GM18519 (cell line): ENCODE measurements at regions not wholly inside any gene's neighbourhood (a gene's known extent, or its start where the extent isn't known, plus 50 kb on each side); places are given as distances from the start of the nearest gene placed in this dataset.
"Not testable (repeated sequence)": the region's sequence is repeated elsewhere in the genome, so short reads cannot be mapped to it uniquely, and the experiment has no call there.

Experiments
- ATAC-seq: cut with Tn5 transposase; IDR thresholded peaks from one replicate; pipeline ENCODE4 v1.9.1; 2021; ENCODE audit warnings: mild to moderate bottlenecking, moderate library complexity; ENCODE audit not compliant: unreplicated experiment, low FRiP score

- ATAC-seq = no peak
These were observed 140.8 kb upstream of the RASA1 start for GRCh38 chr5:87126869-87127268.

- ATAC-seq = no peak
These were observed 140.3 kb upstream of the RASA1 start for GRCh38 chr5:87127426-87127825.

- no peak for ATAC-seq
These were observed 139.6 kb upstream of the RASA1 start for GRCh38 chr5:87127956-87128687.

- ATAC-seq = no peak
These were observed 138.6 kb upstream of the RASA1 start for GRCh38 chr5:87129046-87129445.

- ATAC-seq = no peak
These were observed 135.0 kb upstream of the RASA1 start for GRCh38 chr5:87132696-87133095.

GRCh38 chr5:87134513-87134912, 133.2 kb upstream of the RASA1 start:
- not testable (repeated sequence) for ATAC-seq

- no peak for ATAC-seq
These were observed 131.6 kb upstream of the RASA1 start for GRCh38 chr5:87136096-87136495.

- peak; percentile 39 for ATAC-seq
These were observed 130.9 kb upstream of the RASA1 start for GRCh38 chr5:87136733-87137132.

GRCh38 chr5:87137283-87137682, 130.4 kb upstream of the RASA1 start:
- ATAC-seq = no peak

GRCh38 chr5:87138091-87138805, 129.4 kb upstream of the RASA1 start:
- no peak for ATAC-seq

- ATAC-seq = no peak
These were observed 127.9 kb upstream of the RASA1 start for GRCh38 chr5:87139795-87140194.

- no peak for ATAC-seq
These were observed 126.1 kb upstream of the RASA1 start for GRCh38 chr5:87141544-87141943.

GRCh38 chr5:87145853-87146252, 121.8 kb upstream of the RASA1 start:
- ATAC-seq = not testable (repeated sequence)

- ATAC-seq = no peak
These were observed 120.2 kb upstream of the RASA1 start for GRCh38 chr5:87147441-87147840.

- ATAC-seq = no peak
These were observed 117.1 kb upstream of the RASA1 start for GRCh38 chr5:87150630-87151029.

- ATAC-seq = no peak
These were observed 116.1 kb upstream of the RASA1 start for GRCh38 chr5:87151547-87151946.

GRCh38 chr5:87152886-87153285, 114.8 kb upstream of the RASA1 start:
- no peak for ATAC-seq

GRCh38 chr5:87154191-87154590, 113.5 kb upstream of the RASA1 start:
- ATAC-seq = no peak

GRCh38 chr5:87155106-87155505, 112.6 kb upstream of the RASA1 start:
- ATAC-seq = no peak

- ATAC-seq = no peak
These were observed 111.1 kb upstream of the RASA1 start for GRCh38 chr5:87156631-87157030.

- no peak for ATAC-seq
These were observed 103.3 kb upstream of the RASA1 start for GRCh38 chr5:87164409-87164808.
